ENCODE measurements at regions not wholly inside any gene's neighbourhood (a gene's known extent, or its start where the extent isn't known, plus 50 kb on each side); places are given as distances from the start of the nearest gene placed in this dataset.
A peak's percentile ranks its signal among the peaks of the same experiment; 100 is the strongest.
"Not testable (repeated sequence)": the region's sequence is repeated elsewhere in the genome, so short reads cannot be mapped to it uniquely, and the experiment has no call there.

DNA sequence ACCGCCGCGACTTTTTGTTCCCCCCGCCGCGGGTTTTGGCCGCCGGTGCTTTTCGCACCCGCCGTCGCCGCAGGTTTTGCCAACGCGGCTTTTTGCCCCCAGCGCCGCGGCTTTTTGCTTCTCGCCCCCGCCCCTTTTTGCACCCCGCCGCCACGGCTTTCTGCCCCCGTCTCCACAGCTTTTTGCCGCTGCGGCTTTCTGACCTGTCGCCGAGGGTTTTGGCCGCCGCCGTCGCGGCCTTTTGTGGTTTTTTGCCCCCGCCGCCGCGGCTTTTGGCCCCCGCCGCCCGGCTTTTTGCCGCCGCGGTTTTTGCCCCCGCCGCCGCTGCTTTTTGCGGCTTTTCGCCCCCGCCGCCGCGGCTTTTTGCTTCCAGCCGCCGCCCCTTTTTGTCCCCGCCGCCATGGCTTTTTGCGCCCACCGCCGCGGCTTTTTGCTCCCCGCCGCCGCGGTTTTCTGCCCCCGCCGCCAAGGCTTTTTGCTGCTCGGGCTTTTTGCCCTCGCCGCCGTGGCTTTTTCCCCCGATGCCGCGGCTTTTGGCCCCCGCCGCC is 151.1 kb downstream of the KCNJ18 start:
- H3K36me3 Mint-ChIP-seq: no peaks in the 10 kb centered on the region
- H3K27me3 ChIP-seq (replicated peaks in 1 of 2; ENCODE audit: control insufficient read depth in 2 of 2, extremely low read depth in 1 of 2, insufficient read depth in 2 of 2, low read length in 1 of 2): peaks cover 0 to 28% of the 10 kb centered on the region in 2 experiments
- H3K27ac Mint-ChIP-seq: no peak overlapping the region
- peaks cover 3 to 10% of the 10 kb centered on the region in 2 donors for H3K27me3 Mint-ChIP-seq
- no peak overlapping the region for H3K4me3 ChIP-seq (ENCODE audit: control insufficient read depth in 1 of 2, extremely low read depth in 1 of 2, low read length in 1 of 2)
- 50% methylated on average over 75 of the region's 75 CpGs for WGBS (ENCODE audit: insufficient coverage)
- no peaks in the 10 kb centered on the region for H3K36me3 ChIP-seq (ENCODE audit: control insufficient read depth in 2 of 2, extremely low read depth in 1 of 2, insufficient read depth in 1 of 2, low read length in 1 of 2)
- H3K4me3 Mint-ChIP-seq: no peak overlapping the region
- no peaks in the 10 kb centered on the region for H3K9me3 ChIP-seq
- DNase-seq: no peak
- peaks cover 7 to 15% (median 7%) of the 10 kb centered on the region in 3 donors for H3K9me3 Mint-ChIP-seq
- no peaks in the 10 kb centered on the region for H3K4me1 ChIP-seq (ENCODE audit: control insufficient read depth in 1 of 2, extremely low read depth in 1 of 2, insufficient read depth in 2 of 2, low read length in 2 of 2)
- no peak for ATAC-seq (replicated peaks in 1 of 4)
- no peaks in the 10 kb centered on the region for H3K4me1 Mint-ChIP-seq
- no peak overlapping the region for H3K27ac ChIP-seq (ENCODE audit: low read length)
- ChIA-PET POLR2A (no interaction called here), CTCF (no interaction called here)

GRCh38 chr17:21843951-21844590 is 151.7 kb downstream of the KCNJ18 start:
- Mint-ChIP-seq H3K4me3 (peak overlapping the region in 1 of 3 donors; percentile 17), H3K36me3 (no peaks in the 10 kb centered on the region), H3K4me1 (no peaks in the 10 kb centered on the region), H3K27me3 (peaks cover 3 to 10% of the 10 kb centered on the region in 2 donors), H3K9me3 (peaks cover 7 to 18% (median 10%) of the 10 kb centered on the region in 3 donors), H3K27ac (no peak overlapping the region)
- H3K36me3 ChIP-seq (ENCODE audit: control insufficient read depth in 2 of 2, extremely low read depth in 1 of 2, insufficient read depth in 1 of 2, low read length in 1 of 2): no peaks in the 10 kb centered on the region
- ChIA-PET CTCF (no interaction called here), POLR2A (no interaction called here)
- ATAC-seq (replicated peaks in 1 of 4): no peak
- peaks cover 0 to 28% of the 10 kb centered on the region in 2 experiments for H3K27me3 ChIP-seq (replicated peaks in 1 of 2; ENCODE audit: control insufficient read depth in 2 of 2, extremely low read depth in 1 of 2, insufficient read depth in 2 of 2, low read length in 1 of 2)
- DNase-seq: no peak
- no peaks in the 10 kb centered on the region for H3K4me1 ChIP-seq (ENCODE audit: control insufficient read depth in 1 of 2, extremely low read depth in 1 of 2, insufficient read depth in 2 of 2, low read length in 2 of 2)
- H3K4me3 ChIP-seq (ENCODE audit: control insufficient read depth in 1 of 2, extremely low read depth in 1 of 2, low read length in 1 of 2): no peak overlapping the region
- no peaks in the 10 kb centered on the region for H3K9me3 ChIP-seq
- H3K27ac ChIP-seq (ENCODE audit: low read length): no peak overlapping the region
- WGBS (ENCODE audit: insufficient coverage): 54% methylated on average over 66 of the region's 72 CpGs

- peaks cover 0 to 11% of the 10 kb centered on the region in 2 experiments for H3K27me3 ChIP-seq (replicated peaks in 1 of 2; ENCODE audit: control insufficient read depth in 2 of 2, extremely low read depth in 1 of 2, insufficient read depth in 2 of 2, low read length in 1 of 2)
- H3K4me3 Mint-ChIP-seq; H3K27ac Mint-ChIP-seq; H3K4me1 Mint-ChIP-seq; H3K27ac ChIP-seq (ENCODE audit: low read length); H3K36me3 Mint-ChIP-seq; H3K4me1 ChIP-seq (ENCODE audit: control insufficient read depth in 1 of 2, extremely low read depth in 1 of 2, insufficient read depth in 2 of 2, low read length in 2 of 2); POLR2A ChIA-PET; H3K9me3 ChIP-seq; CTCF ChIA-PET; DNase-seq; H3K4me3 ChIP-seq (ENCODE audit: control insufficient read depth in 1 of 2, extremely low read depth in 1 of 2, low read length in 1 of 2); H3K36me3 ChIP-seq (ENCODE audit: control insufficient read depth in 2 of 2, extremely low read depth in 1 of 2, insufficient read depth in 1 of 2, low read length in 1 of 2); ATAC-seq (replicated peaks in 1 of 4): not testable (repeated sequence)
- H3K9me3 Mint-ChIP-seq: peaks cover 9 to 19% (median 13%) of the 10 kb centered on the region in 3 donors
- H3K27me3 Mint-ChIP-seq: peaks cover 3 to 10% of the 10 kb centered on the region in 2 donors
- WGBS (ENCODE audit: insufficient coverage): 50% methylated on average over 2 of the region's 4 CpGs
Measured at GRCh38 chr17:21848510-21848909, 156.2 kb downstream of the KCNJ18 start.

- ATAC-seq (replicated peaks in 1 of 4); H3K27ac ChIP-seq (ENCODE audit: low read length); H3K4me1 ChIP-seq (ENCODE audit: control insufficient read depth in 1 of 2, extremely low read depth in 1 of 2, insufficient read depth in 2 of 2, low read length in 2 of 2); H3K36me3 Mint-ChIP-seq; H3K4me1 Mint-ChIP-seq; H3K36me3 ChIP-seq (ENCODE audit: control insufficient read depth in 2 of 2, extremely low read depth in 1 of 2, insufficient read depth in 1 of 2, low read length in 1 of 2); H3K27me3 ChIP-seq (replicated peaks in 1 of 2; ENCODE audit: control insufficient read depth in 2 of 2, extremely low read depth in 1 of 2, insufficient read depth in 2 of 2, low read length in 1 of 2); H3K4me3 Mint-ChIP-seq; H3K4me3 ChIP-seq (ENCODE audit: control insufficient read depth in 1 of 2, extremely low read depth in 1 of 2, low read length in 1 of 2); H3K27ac Mint-ChIP-seq; H3K9me3 ChIP-seq; POLR2A ChIA-PET; CTCF ChIA-PET; DNase-seq: not testable (repeated sequence)
- H3K9me3 Mint-ChIP-seq: peaks cover 9 to 19% (median 13%) of the 10 kb centered on the region in 3 donors
- peaks cover 3 to 10% of the 10 kb centered on the region in 2 donors for H3K27me3 Mint-ChIP-seq
- no CpG with 5 or more reads among the region's 2 CpGs for WGBS (ENCODE audit: insufficient coverage)
Measured at GRCh38 chr17:21849030-21849429, 156.7 kb downstream of the KCNJ18 start.

DNA sequence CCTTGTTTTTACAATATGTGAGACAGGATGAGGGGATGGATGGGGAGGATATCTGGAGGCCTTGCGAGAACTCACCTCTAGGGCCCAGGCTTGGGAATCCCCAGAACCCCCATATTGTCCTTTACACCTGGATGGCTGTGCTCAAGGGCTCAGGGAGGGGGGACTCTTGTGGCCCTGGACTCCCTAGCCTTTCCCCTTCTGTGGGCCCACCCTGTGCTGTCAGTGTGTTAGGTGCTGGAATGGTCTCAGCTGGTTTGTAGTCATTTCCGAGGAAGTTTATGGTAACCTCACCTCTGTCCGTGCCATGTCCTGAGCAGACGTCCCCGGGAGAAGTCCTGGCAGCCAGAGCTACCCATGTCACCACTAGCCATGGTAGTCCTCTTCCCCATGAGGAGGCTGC is 158.3 kb downstream of the KCNJ18 start:
- POLR2A ChIA-PET; ATAC-seq (replicated peaks in 1 of 4); H3K27ac Mint-ChIP-seq; H3K9me3 ChIP-seq; DNase-seq; H3K4me3 Mint-ChIP-seq; CTCF ChIA-PET; H3K4me1 Mint-ChIP-seq; H3K36me3 ChIP-seq (ENCODE audit: control insufficient read depth in 2 of 2, extremely low read depth in 1 of 2, insufficient read depth in 1 of 2, low read length in 1 of 2); H3K27me3 Mint-ChIP-seq; H3K36me3 Mint-ChIP-seq; H3K27me3 ChIP-seq (replicated peaks in 1 of 2; ENCODE audit: control insufficient read depth in 2 of 2, extremely low read depth in 1 of 2, insufficient read depth in 2 of 2, low read length in 1 of 2); H3K4me3 ChIP-seq (ENCODE audit: control insufficient read depth in 1 of 2, extremely low read depth in 1 of 2, low read length in 1 of 2); H3K4me1 ChIP-seq (ENCODE audit: control insufficient read depth in 1 of 2, extremely low read depth in 1 of 2, insufficient read depth in 2 of 2, low read length in 2 of 2); H3K27ac ChIP-seq (ENCODE audit: low read length): not testable (repeated sequence)
- H3K9me3 Mint-ChIP-seq: peaks cover 6 to 12% (median 9%) of the 10 kb centered on the region in 3 donors
- WGBS (ENCODE audit: insufficient coverage): no CpG with 5 or more reads among the region's 5 CpGs

All from T-cell (primary cell).